Upper lobe of left lung (tissue), 4 donors: ENCODE measurements at regions not wholly inside any gene's neighbourhood (a gene's known extent, or its start where the extent isn't known, plus 50 kb on each side); places are given as distances from the start of the nearest gene placed in this dataset.

Experiments
- EP300 ChIP-seq, 4 donors: sonication (generic); formaldehyde crosslinking; IDR thresholded peaks; one replicate each; pipeline ENCODE4 v1.5.1; 2017; ENCODE audit warnings: antibody characterized with exemption in 4 of 4, control low read depth in 2 of 4
- POLR2A ChIP-seq, 4 donors: fragments of 450-650 bp; IDR thresholded peaks; one replicate each; pipeline ENCODE4 v1.5.1; 2016 to 2017; ENCODE audit warnings: antibody characterized with exemption in 4 of 4, mild to moderate bottlenecking in 2 of 4
- TF ChIP-seq, protein P1 (sequence below), 6 experiments: fragments of 450-650 bp in 4 of 6; fragments of 200-600 bp in 2 of 6; sonication (generic) in 2 of 6; IDR thresholded peaks; one replicate each; pipeline ENCODE4 v1.5.1; 2016 to 2019; ENCODE audit warnings: antibody characterized with exemption in 6 of 6

DNA sequence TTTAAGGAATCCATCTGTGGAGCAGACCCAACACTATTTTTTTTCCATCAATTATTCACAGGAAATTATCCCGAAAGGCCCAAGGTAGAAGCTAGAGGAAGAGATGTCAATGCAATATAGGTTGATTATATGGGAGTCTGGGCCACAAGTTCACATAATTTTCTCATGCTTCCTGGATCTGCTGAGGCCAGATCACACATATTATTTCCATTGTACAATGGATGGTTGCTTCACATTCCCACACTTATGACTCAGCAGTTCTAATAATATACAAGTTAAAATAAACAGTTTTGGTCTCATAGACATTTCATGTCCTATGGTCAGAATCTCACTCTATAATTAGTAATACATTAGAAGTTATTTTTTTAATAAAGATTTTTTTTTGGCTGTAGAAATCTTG, 66.0 kb upstream of the PTPRD start:
- TF ChIP-seq, protein P1, sequence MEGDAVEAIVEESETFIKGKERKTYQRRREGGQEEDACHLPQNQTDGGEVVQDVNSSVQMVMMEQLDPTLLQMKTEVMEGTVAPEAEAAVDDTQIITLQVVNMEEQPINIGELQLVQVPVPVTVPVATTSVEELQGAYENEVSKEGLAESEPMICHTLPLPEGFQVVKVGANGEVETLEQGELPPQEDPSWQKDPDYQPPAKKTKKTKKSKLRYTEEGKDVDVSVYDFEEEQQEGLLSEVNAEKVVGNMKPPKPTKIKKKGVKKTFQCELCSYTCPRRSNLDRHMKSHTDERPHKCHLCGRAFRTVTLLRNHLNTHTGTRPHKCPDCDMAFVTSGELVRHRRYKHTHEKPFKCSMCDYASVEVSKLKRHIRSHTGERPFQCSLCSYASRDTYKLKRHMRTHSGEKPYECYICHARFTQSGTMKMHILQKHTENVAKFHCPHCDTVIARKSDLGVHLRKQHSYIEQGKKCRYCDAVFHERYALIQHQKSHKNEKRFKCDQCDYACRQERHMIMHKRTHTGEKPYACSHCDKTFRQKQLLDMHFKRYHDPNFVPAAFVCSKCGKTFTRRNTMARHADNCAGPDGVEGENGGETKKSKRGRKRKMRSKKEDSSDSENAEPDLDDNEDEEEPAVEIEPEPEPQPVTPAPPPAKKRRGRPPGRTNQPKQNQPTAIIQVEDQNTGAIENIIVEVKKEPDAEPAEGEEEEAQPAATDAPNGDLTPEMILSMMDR (IDR thresholded peaks at IDR 0.05) = no peak
- TF ChIP-seq EP300 (IDR thresholded peaks at IDR 0.05) = no peak
- no peak for TF ChIP-seq POLR2A (IDR thresholded peaks at IDR 0.05)
